HepG2 (cell line): ENCODE measurements at regions not wholly inside any gene's neighbourhood (a gene's known extent, or its start where the extent isn't known, plus 50 kb on each side); places are given as distances from the start of the nearest gene placed in this dataset.

Source experiments
- ATAC-seq: fragments of 200-7000 bp; cut with Tn5 transposase; 3 replicates; pipeline ENCODE4 v1.9.1; 2020; ENCODE audit warnings: mild to moderate bottlenecking, moderate library complexity
- BruUV-seq: library from RNA; stranded (reverse); fragments of 400-500 nt; replicated peaks from 2 replicates; lab custom pipeline; 2021; lab: Mats Ljungman, UMichigan
- CTCF ChIA-PET: fragments of 300-600 bp; formaldehyde crosslinking; extraction: SDS; loops from one replicate; lab custom pipeline; 2021; ENCODE audit warnings: low total read pairs, inconsistent platforms, low intra/inter-chr PET ratio; lab: Yijun Ruan, JAX
- POLR2A ChIA-PET: fragments of 350-600 bp; sonication (Branson Sonifier 250); formaldehyde crosslinking; loops from one replicate; lab custom pipeline; 2020; ENCODE audit warnings: antibody characterized with exemption, inconsistent platforms; lab: Yijun Ruan, JAX
- DNase-seq: peaks from one replicate; pipeline ENCODE4 v3.0.0-alpha.2; 2015; ENCODE audit warnings: low spot score
- FAIRE-seq: peaks from 3 replicates; lab custom pipeline; 2011; peaks lifted over from hg19 to GRCh38; lab: Jason Lieb, UNC
- H2AFZ ChIP-seq: one replicate; pipeline ENCODE4 v1.6.1; 2011; ENCODE audit warnings: low read length, inconsistent platforms
- H3K27ac ChIP-seq: fragments of 300-600 bp; 3 replicates; pipeline ENCODE4 v1.8.0; 2011; ENCODE audit warnings: mixed run types, mild to moderate bottlenecking, mixed read lengths, low read length, inconsistent platforms; ENCODE audit not compliant: insufficient read depth; ENCODE audit errors: extremely low read length
- H3K27me3 ChIP-seq, 2 experiments: fragments of 200-600 bp in 1 of 2; 2 replicates in 1 of 2; 3 replicates in 1 of 2; pipeline versions ENCODE4 v1.6.0 to v1.8.0; 2011; ENCODE audit warnings: low read length in 2 of 2, mild to moderate bottlenecking in 2 of 2, moderate library complexity in 2 of 2, inconsistent platforms in 1 of 2; ENCODE audit not compliant: insufficient read depth in 2 of 2, control insufficient read depth in 1 of 2
- H3K36me3 ChIP-seq, 2 experiments: fragments of 200-600 bp in 1 of 2; replicated peaks in 1 of 2; 2 replicates in 1 of 2; 3 replicates in 1 of 2; pipeline versions ENCODE4 v1.5.1 to v1.8.0; 2011; ENCODE audit warnings: low read length in 2 of 2, inconsistent platforms in 1 of 2; ENCODE audit not compliant: insufficient read depth in 2 of 2, control insufficient read depth in 1 of 2
- H3K4me1 ChIP-seq: 2 replicates; pipeline ENCODE4 v1.5.1; 2012; ENCODE audit warnings: low read length, inconsistent platforms; ENCODE audit not compliant: insufficient read depth
- H3K4me2 ChIP-seq: 2 replicates; pipeline ENCODE4 v1.6.0; 2011; ENCODE audit warnings: low read depth, low read length, inconsistent platforms
- H3K4me3 ChIP-seq, 3 experiments: fragments of 200-600 bp in 1 of 3; sonication (generic), shearing (Covaris generic) in 1 of 3; replicated peaks in 1 of 3; 2 replicates each; pipeline ENCODE4 v1.5.1; 2011 to 2016; ENCODE audit warnings: low read length in 3 of 3, inconsistent platforms in 2 of 3, low read depth in 2 of 3, mild to moderate bottlenecking in 2 of 3, control low read depth in 1 of 3, mixed read lengths in 1 of 3; ENCODE audit not compliant: insufficient read depth in 1 of 3
- H3K79me2 ChIP-seq: one replicate; pipeline ENCODE4 v1.6.1; 2011; ENCODE audit warnings: low read length, inconsistent platforms; ENCODE audit not compliant: insufficient read depth
- H3K9ac ChIP-seq: 2 replicates; pipeline ENCODE4 v1.6.0; 2011; ENCODE audit warnings: mild to moderate bottlenecking, low read depth, low read length, inconsistent platforms; ENCODE audit not compliant: insufficient read depth
- H3K9me3 ChIP-seq: 2 replicates; pipeline ENCODE4 v1.5.1; 2012; ENCODE audit warnings: mild to moderate bottlenecking, low read length
- H4K20me1 ChIP-seq: 2 replicates; pipeline ENCODE4 v1.6.0; 2011; ENCODE audit warnings: inconsistent platforms, mild to moderate bottlenecking, low read length, moderate library complexity; ENCODE audit not compliant: insufficient read depth
- ATM ChIP-seq: fragments of 450-650 bp; IDR thresholded peaks from 2 replicates; pipeline ENCODE4 v1.7.1; 2017; ENCODE audit warnings: mild to moderate bottlenecking, borderline replicate concordance
- FOXM1 ChIP-seq: sonication (generic); formaldehyde crosslinking; IDR thresholded peaks from 2 replicates; pipeline ENCODE4 v1.5.0; 2020; ENCODE audit warnings: missing genetic modification reagents
- KAT7 ChIP-seq: IDR thresholded peaks from 2 replicates; pipeline ENCODE4 v1.6.1; 2018; ENCODE audit warnings: borderline replicate concordance, missing compliant biosample characterization
- KLF11 ChIP-seq: IDR thresholded peaks from 2 replicates; pipeline ENCODE4 v1.6.1; 2016; ENCODE audit warnings: missing compliant biosample characterization
- MAFK ChIP-seq, 2 experiments: IDR thresholded peaks in 1 of 2; conservative IDR thresholded peaks in 1 of 2; 2 replicates each; pipeline ENCODE4 v1.6.1; 2011; ENCODE audit warnings: improper control_type of control experiment in 2 of 2, low read length in 2 of 2
- MBNL3 ChIP-seq: fragments of 250-450 bp; sonication (Bioruptor Pico); conservative IDR thresholded peaks from 2 replicates; pipeline ENCODE4 v1.8.0; 2022; ENCODE audit warnings: mild to moderate bottlenecking, inconsistent platforms
- PCBP2 ChIP-seq: fragments of 200-400 bp; formaldehyde crosslinking; optimal IDR thresholded peaks from 2 replicates; pipeline ENCODE3; 2018; ENCODE audit warnings: low read length, low read depth; ENCODE audit not compliant: poor library complexity, severe bottlenecking
- POLR2AphosphoS5 ChIP-seq: IDR thresholded peaks from 2 replicates; pipeline ENCODE4 v1.6.1; 2012; ENCODE audit warnings: low read depth, low read length
- SMAD9 ChIP-seq: sonication (generic); formaldehyde crosslinking; IDR thresholded peaks from 2 replicates; pipeline ENCODE4 v1.5.1; 2020; ENCODE audit warnings: mild to moderate bottlenecking, missing genetic modification reagents
- SNAI1 ChIP-seq: sonication (generic); formaldehyde crosslinking; IDR thresholded peaks from 2 replicates; pipeline ENCODE4 v1.5.0; 2020; ENCODE audit warnings: mild to moderate bottlenecking, missing genetic modification reagents, borderline replicate concordance
- TBX3 ChIP-seq: fragments of 450-650 bp; IDR thresholded peaks from 2 replicates; pipeline ENCODE4 v1.6.1; 2017; ENCODE audit warnings: antibody characterized with exemption, mild to moderate bottlenecking, inconsistent platforms, borderline replicate concordance
- THYN1 ChIP-seq: sonication (generic); formaldehyde crosslinking; IDR thresholded peaks from 2 replicates; pipeline ENCODE4 v1.8.1; 2023; ENCODE audit warnings: low read depth, mild to moderate bottlenecking, moderate library complexity, missing genetic modification reagents, borderline replicate concordance
- TP53 ChIP-seq: sonication (generic); formaldehyde crosslinking; conservative IDR thresholded peaks from 2 replicates; pipeline ENCODE4 v1.4.0; 2020; ENCODE audit warnings: missing genetic modification reagents
- XBP1 ChIP-seq: sonication (generic); formaldehyde crosslinking; IDR thresholded peaks from 2 replicates; pipeline ENCODE4 v1.5.0; 2020; ENCODE audit warnings: missing genetic modification reagents
- ZMYM3 ChIP-seq: sonication (generic); formaldehyde crosslinking; IDR thresholded peaks from 2 replicates; pipeline ENCODE4 v1.5.1; 2020; ENCODE audit warnings: mild to moderate bottlenecking, missing genetic modification reagents
- ZNF20 ChIP-seq: sonication (generic); formaldehyde crosslinking; IDR thresholded peaks from 2 replicates; pipeline ENCODE4 v1.4.0; 2020; ENCODE audit warnings: mild to moderate bottlenecking, moderate library complexity, missing genetic modification reagents
- ZNF207 ChIP-seq: fragments of 450-650 bp; IDR thresholded peaks from 2 replicates; pipeline ENCODE4 v1.6.1; 2016; ENCODE audit warnings: antibody characterized with exemption, borderline replicate concordance
- ZNF292 ChIP-seq: sonication (generic); formaldehyde crosslinking; IDR thresholded peaks from 2 replicates; pipeline ENCODE4 v1.8.1; 2022; ENCODE audit warnings: mild to moderate bottlenecking, low read depth, missing genetic modification reagents, borderline replicate concordance
- ZNF296 ChIP-seq: sonication (generic); formaldehyde crosslinking; conservative IDR thresholded peaks from 2 replicates; pipeline ENCODE4 v1.5.0; 2020; ENCODE audit warnings: mild to moderate bottlenecking, missing genetic modification reagents
- ZNF431 ChIP-seq: sonication (generic); formaldehyde crosslinking; IDR thresholded peaks from 2 replicates; pipeline ENCODE4 v1.9.0; 2022; ENCODE audit warnings: missing genetic modification reagents, low read depth, mild to moderate bottlenecking, borderline replicate concordance
- ZNF484 ChIP-seq: sonication (generic); formaldehyde crosslinking; IDR thresholded peaks from 2 replicates; pipeline ENCODE4 v1.5.1; 2020; ENCODE audit warnings: mild to moderate bottlenecking, low read depth, missing genetic modification reagents, borderline replicate concordance
- ZNF557 ChIP-seq: sonication (generic); formaldehyde crosslinking; IDR thresholded peaks from 2 replicates; pipeline ENCODE4 v1.4.0; 2020; ENCODE audit warnings: missing genetic modification reagents
- ZNF567 ChIP-seq: sonication (generic); formaldehyde crosslinking; IDR thresholded peaks from 2 replicates; pipeline ENCODE4 v1.8.1; 2023; ENCODE audit warnings: mild to moderate bottlenecking, missing genetic modification reagents, borderline replicate concordance
- ZNF589 ChIP-seq: sonication (generic); formaldehyde crosslinking; conservative IDR thresholded peaks from 2 replicates; pipeline ENCODE4 v1.8.0; 2022; ENCODE audit warnings: mild to moderate bottlenecking, moderate library complexity, missing genetic modification reagents
- ZNF670 ChIP-seq: sonication (generic); formaldehyde crosslinking; IDR thresholded peaks from 2 replicates; pipeline ENCODE4 v1.8.0; 2022; ENCODE audit warnings: mild to moderate bottlenecking, missing genetic modification reagents, borderline replicate concordance
- WGBS: methylation state at CpG from one replicate; pipeline ENCODE4 v1.1.6; 2017; ENCODE audit warnings: low lambda C conversion rate; 5-methylcytosine and 5-hydroxymethylcytosine counted together
- in situ Hi-C: cut with HindIII; loops from 2 replicates; pipeline ENCODE4 v1.10.0; 2017; ENCODE audit warnings: low pct_unique_long_range_greater_than_20kb; ENCODE audit not compliant: extremely low pct_ligation_motif_present
- intact Hi-C: fragments of 100-400 bp; cut with micrococcal nuclease; formaldehyde crosslinking; loops from one replicate; pipeline ENCODE4 v1.10.0; 2022; ENCODE audit not compliant: unreplicated experiment
- TF ChIP-seq, protein P1 (sequence below): sonication (generic); formaldehyde crosslinking; IDR thresholded peaks from 2 replicates; pipeline ENCODE4 v1.5.0; 2020; ENCODE audit warnings: missing genetic modification reagents, mild to moderate bottlenecking, borderline replicate concordance
- TF ChIP-seq, protein P2 (sequence below): IDR thresholded peaks from 2 replicates; pipeline ENCODE4 v1.6.1; 2016; ENCODE audit warnings: low read depth, control low read depth

- no peaks in the 10 kb centered on the region for H3K79me2 ChIP-seq
- POLR2A ChIA-PET = no interaction called here
- in situ Hi-C loops (no loop called here), intact Hi-C loops (no loop called here)
- no TSS peak for BruUV-seq
- DNase-seq = no peak
- no peak overlapping the region for H3K4me3 ChIP-seq
- H4K20me1 ChIP-seq = no peaks in the 10 kb centered on the region
- H3K4me2 ChIP-seq = no peak overlapping the region
- H2AFZ ChIP-seq = no peak overlapping the region
- no peaks in the 10 kb centered on the region for H3K36me3 ChIP-seq
- H3K27me3 ChIP-seq = no peaks in the 10 kb centered on the region
- CTCF ChIA-PET = no interaction called here
- peaks cover 56% of the 10 kb centered on the region for H3K4me1 ChIP-seq
- no peak overlapping the region for H3K27ac ChIP-seq
- ATAC-seq = no peak
- no peak overlapping the region for H3K9ac ChIP-seq
- 81% methylated on average over 4 of the region's 6 CpGs for WGBS
- no peak for FAIRE-seq
- H3K9me3 ChIP-seq = no peaks in the 10 kb centered on the region
- TF ChIP-seq, protein P1, sequence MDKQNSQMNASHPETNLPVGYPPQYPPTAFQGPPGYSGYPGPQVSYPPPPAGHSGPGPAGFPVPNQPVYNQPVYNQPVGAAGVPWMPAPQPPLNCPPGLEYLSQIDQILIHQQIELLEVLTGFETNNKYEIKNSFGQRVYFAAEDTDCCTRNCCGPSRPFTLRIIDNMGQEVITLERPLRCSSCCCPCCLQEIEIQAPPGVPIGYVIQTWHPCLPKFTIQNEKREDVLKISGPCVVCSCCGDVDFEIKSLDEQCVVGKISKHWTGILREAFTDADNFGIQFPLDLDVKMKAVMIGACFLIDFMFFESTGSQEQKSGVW (CRISPR knock-in tag) = no peak
- no peak for TF ChIP-seq ZNF557 (CRISPR knock-in tag)
- no peak for TF ChIP-seq POLR2AphosphoS5
- TF ChIP-seq MBNL3 (CRISPR knock-in tag) = no peak
- no peak for TF ChIP-seq ZNF296
- TF ChIP-seq SMAD9 (CRISPR knock-in tag) = no peak
- TF ChIP-seq ATM = no peak
- no peak for TF ChIP-seq FOXM1 (CRISPR knock-in tag)
- TF ChIP-seq ZNF589 = no peak
- TF ChIP-seq ZNF292 (CRISPR knock-in tag) = 0 out of 2 replicates have a peak, but pooled peaks have one; percentile 37
- TF ChIP-seq XBP1 = no peak
- TF ChIP-seq TP53 (CRISPR knock-in tag) = no peak
- TF ChIP-seq TBX3 = no peak
- TF ChIP-seq KAT7 (CRISPR knock-in tag) = no peak
- TF ChIP-seq KLF11 (CRISPR knock-in tag) = no peak
- TF ChIP-seq ZMYM3 (CRISPR knock-in tag) = 0 out of 2 replicates have a peak, but pooled peaks have one; percentile 18
- no peak for TF ChIP-seq ZNF20 (CRISPR knock-in tag)
- no peak for TF ChIP-seq ZNF484
- no peak for TF ChIP-seq THYN1 (CRISPR knock-in tag)
- no peak for TF ChIP-seq SNAI1
- TF ChIP-seq ZNF567 (CRISPR knock-in tag) = no peak
- TF ChIP-seq ZNF431 (CRISPR knock-in tag) = no peak
- TF ChIP-seq ZNF670 (CRISPR knock-in tag) = no peak
- TF ChIP-seq PCBP2 = no peak
- TF ChIP-seq, protein P2, sequence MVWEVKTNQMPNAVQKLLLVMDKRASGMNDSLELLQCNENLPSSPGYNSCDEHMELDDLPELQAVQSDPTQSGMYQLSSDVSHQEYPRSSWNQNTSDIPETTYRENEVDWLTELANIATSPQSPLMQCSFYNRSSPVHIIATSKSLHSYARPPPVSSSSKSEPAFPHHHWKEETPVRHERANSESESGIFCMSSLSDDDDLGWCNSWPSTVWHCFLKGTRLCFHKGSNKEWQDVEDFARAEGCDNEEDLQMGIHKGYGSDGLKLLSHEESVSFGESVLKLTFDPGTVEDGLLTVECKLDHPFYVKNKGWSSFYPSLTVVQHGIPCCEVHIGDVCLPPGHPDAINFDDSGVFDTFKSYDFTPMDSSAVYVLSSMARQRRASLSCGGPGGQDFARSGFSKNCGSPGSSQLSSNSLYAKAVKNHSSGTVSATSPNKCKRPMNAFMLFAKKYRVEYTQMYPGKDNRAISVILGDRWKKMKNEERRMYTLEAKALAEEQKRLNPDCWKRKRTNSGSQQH = no peak
- TF ChIP-seq ZNF207 = no peak
- peak; percentile 77 to 86 for TF ChIP-seq MAFK (conservative IDR thresholded peaks at IDR 0.05 in 1 of 2, IDR thresholded peaks at IDR 0.05 in 1 of 2; ENCODE audit: low read length in 2 of 2)
These were observed 112.5 kb upstream of the CPM start for GRCh38 chr12:69045430-69045829.
